ENCODE measurements at regions not wholly inside any gene's neighbourhood (a gene's known extent, or its start where the extent isn't known, plus 50 kb on each side); places are given as distances from the start of the nearest gene placed in this dataset.
"Not testable (repeated sequence)": the region's sequence is repeated elsewhere in the genome, so short reads cannot be mapped to it uniquely, and the experiment has no call there.

DNA sequence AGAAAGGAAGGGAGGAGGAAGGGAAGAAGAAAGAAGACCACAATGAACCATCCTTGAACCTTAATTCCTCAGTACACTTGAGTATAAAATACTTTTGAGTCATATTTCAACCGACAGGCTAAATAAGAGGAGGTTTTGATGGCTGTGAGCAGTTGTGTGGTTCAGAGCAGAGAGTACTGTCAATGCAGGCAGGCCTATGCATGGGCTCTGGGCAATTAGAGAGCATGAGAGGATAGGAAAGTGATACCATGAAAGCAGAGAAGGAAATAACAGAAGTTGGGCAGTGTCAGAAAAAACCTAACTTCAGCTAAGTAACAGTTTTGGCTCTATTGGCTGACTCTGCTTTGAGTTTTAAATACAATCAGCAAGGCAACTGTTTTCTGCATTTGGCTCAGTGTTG lies 123.6 kb upstream of the STK17B start:
- no peak overlapping the region for H3K27ac Mint-ChIP-seq
- Histone ChIP-seq H3K4me1 (ENCODE audit: control insufficient read depth in 1 of 2, insufficient read depth in 2 of 2, low read length in 2 of 2) (peaks cover 0 to 2% of the 10 kb centered on the region in 2 donors), H3K4me2 (replicated peaks; ENCODE audit: extremely low read depth, low read length, poor library complexity, severe bottlenecking) (no peak overlapping the region), H3K79me2 (ENCODE audit: insufficient read depth, low read length) (no peaks in the 10 kb centered on the region), H3K27ac (ENCODE audit: low read depth in 1 of 2, low read length in 2 of 2) (no peak overlapping the region), H3K36me3 (replicated peaks in 1 of 2; ENCODE audit: control insufficient read depth in 1 of 2, insufficient read depth in 2 of 2, low read length in 2 of 2) (no peaks in the 10 kb centered on the region), H3K4me3 (replicated peaks in 1 of 3; ENCODE audit: low read depth in 2 of 3, low read length in 3 of 3) (no peak overlapping the region), H3K9me3 (replicated peaks in 1 of 2; ENCODE audit: control insufficient read depth in 1 of 2, insufficient read depth in 1 of 2, low read length in 2 of 2) (no peaks in the 10 kb centered on the region), H3K27me3 (ENCODE audit: control insufficient read depth in 2 of 2, insufficient read depth in 2 of 2, low read length in 2 of 2) (no peaks in the 10 kb centered on the region), H3K9ac (ENCODE audit: insufficient read depth, low read length, poor library complexity, severe bottlenecking) (no peak overlapping the region), H4K20me1 (ENCODE audit: insufficient read depth, low read length) (no peaks in the 10 kb centered on the region), H2AFZ (ENCODE audit: insufficient read depth, low read depth, low read length, poor library complexity, severe bottlenecking) (no peak overlapping the region)
- intact Hi-C loops (cut with micrococcal nuclease), result no loop called here
- peaks cover 0 to 3% (median 0%) of the 10 kb centered on the region in 7 donors for H3K9me3 Mint-ChIP-seq
- no peak overlapping the region for H3K4me3 Mint-ChIP-seq
- WGBS (ENCODE audit: insufficient coverage), result no CpG with 5 or more reads among the region's 1 CpG
- TF ChIP-seq CTCF (IDR thresholded peaks at IDR 0.05), result no peak
- DNase-seq, result no peak
- no peaks in the 10 kb centered on the region for H3K36me3 Mint-ChIP-seq
- H3K4me1 Mint-ChIP-seq, result peaks cover 5% of the 10 kb centered on the region
- peaks cover 0 to 2% (median 0%) of the 10 kb centered on the region in 3 donors for H3K27me3 Mint-ChIP-seq (ENCODE audit: low read depth in 3 of 3)

DNA sequence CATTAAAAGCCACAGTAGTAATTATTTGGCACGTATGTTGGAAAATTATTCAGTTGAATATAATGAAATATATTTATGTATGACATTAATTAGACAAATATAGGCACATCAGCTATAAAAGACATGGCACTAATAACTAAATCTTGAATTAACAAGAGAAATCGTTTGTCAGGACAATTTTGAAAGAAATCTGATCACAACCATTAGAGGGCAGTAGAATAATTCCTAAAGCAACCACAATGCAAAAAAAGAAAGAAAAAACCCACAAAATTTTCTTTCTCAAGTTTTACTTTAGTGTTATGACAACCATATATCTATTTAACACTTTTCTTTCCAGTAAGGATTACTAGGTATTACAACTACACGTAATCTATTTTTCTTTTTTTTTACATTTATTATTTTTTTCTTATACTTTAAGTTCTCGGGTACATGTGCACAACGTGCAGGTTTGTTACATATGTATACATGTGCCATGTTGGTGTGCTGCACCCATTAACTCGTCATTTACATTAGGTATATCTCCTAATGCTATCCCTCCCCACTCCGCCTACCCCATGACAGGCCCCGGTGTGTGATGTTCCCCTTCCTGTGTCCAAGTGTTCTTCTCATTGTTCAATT lies 126.8 kb upstream of the STK17B start:
- intact Hi-C loops (cut with micrococcal nuclease); H3K9ac ChIP-seq (ENCODE audit: insufficient read depth, low read length, poor library complexity, severe bottlenecking); H3K36me3 Mint-ChIP-seq; H3K4me3 ChIP-seq (replicated peaks in 1 of 3; ENCODE audit: low read depth in 2 of 3, low read length in 3 of 3); H4K20me1 ChIP-seq (ENCODE audit: insufficient read depth, low read length); H3K4me1 ChIP-seq (ENCODE audit: control insufficient read depth in 1 of 2, insufficient read depth in 2 of 2, low read length in 2 of 2); H3K9me3 ChIP-seq (replicated peaks in 1 of 2; ENCODE audit: control insufficient read depth in 1 of 2, insufficient read depth in 1 of 2, low read length in 2 of 2); H3K4me3 Mint-ChIP-seq; H3K27me3 Mint-ChIP-seq (ENCODE audit: low read depth in 3 of 3); H3K4me1 Mint-ChIP-seq; H2AFZ ChIP-seq (ENCODE audit: insufficient read depth, low read depth, low read length, poor library complexity, severe bottlenecking); H3K27ac ChIP-seq (ENCODE audit: low read depth in 1 of 2, low read length in 2 of 2); H3K9me3 Mint-ChIP-seq; H3K36me3 ChIP-seq (replicated peaks in 1 of 2; ENCODE audit: control insufficient read depth in 1 of 2, insufficient read depth in 2 of 2, low read length in 2 of 2); H3K4me2 ChIP-seq (replicated peaks; ENCODE audit: extremely low read depth, low read length, poor library complexity, severe bottlenecking); H3K27ac Mint-ChIP-seq; H3K79me2 ChIP-seq (ENCODE audit: insufficient read depth, low read length); H3K27me3 ChIP-seq (ENCODE audit: control insufficient read depth in 2 of 2, insufficient read depth in 2 of 2, low read length in 2 of 2): not testable (repeated sequence)
- WGBS (ENCODE audit: insufficient coverage), result 73% methylated on average over 3 of the region's 8 CpGs
- peak in 1 of 3 donors; percentile 31 for DNase-seq
- peak; percentile 75 for TF ChIP-seq CTCF (IDR thresholded peaks at IDR 0.05)

Measured in CD14-positive monocyte (primary cell).